H1 (cell line): ENCODE measurements at regions not wholly inside any gene's neighbourhood (a gene's known extent, or its start where the extent isn't known, plus 50 kb on each side); places are given as distances from the start of the nearest gene placed in this dataset.

ENCODE experiments used
- CTCF ChIA-PET: fragments of 300-600 bp; sonication (Branson Sonifier 250); formaldehyde crosslinking; loops from one replicate; lab custom pipeline; 2021; ENCODE audit not compliant: partially characterized antibody; lab: Charles Lee
- POLR2A ChIA-PET: fragments of 300-600 bp; sonication (Branson Sonifier 250); formaldehyde crosslinking; loops from one replicate; lab custom pipeline; 2021; ENCODE audit warnings: inconsistent platforms; ENCODE audit not compliant: partially characterized antibody; lab: Charles Lee
- DNase-seq, 2 experiments: peaks; one replicate each; pipeline versions ENCODE4 v3.0.0 to v3.0.0-alpha.2; 2010 to 2022; ENCODE audit warnings: low spot score in 2 of 2, low read depth in 1 of 2, mixed read lengths in 1 of 2
- FAIRE-seq: peaks from 2 replicates; lab custom pipeline; 2011; peaks lifted over from hg19 to GRCh38; lab: Jason Lieb, UNC
- H2AFZ ChIP-seq: 2 replicates; pipeline ENCODE4 v1.8.1; 2012; ENCODE audit warnings: low read length, inconsistent platforms
- H2AK5ac ChIP-seq: 2 replicates; pipeline ENCODE4 v1.6.1; 2013; ENCODE audit warnings: low read depth, low read length
- H2BK120ac ChIP-seq: replicated peaks from 2 replicates; pipeline ENCODE3; 2013; ENCODE audit warnings: low read depth, low read length, inconsistent platforms
- H2BK12ac ChIP-seq: 2 replicates; pipeline ENCODE4 v1.6.1; 2013; ENCODE audit warnings: low read depth, low read length
- H2BK15ac ChIP-seq: 2 replicates; pipeline ENCODE4 v1.6.1; 2013; ENCODE audit warnings: low read length
- H2BK20ac ChIP-seq: 2 replicates; pipeline ENCODE4 v1.6.1; 2013; ENCODE audit warnings: low read length
- H2BK5ac ChIP-seq: 2 replicates; pipeline ENCODE4 v1.6.1; 2013; ENCODE audit warnings: low read depth, low read length
- H3K14ac ChIP-seq: 2 replicates; pipeline ENCODE4 v1.6.1; 2013; ENCODE audit warnings: inconsistent platforms; ENCODE audit not compliant: insufficient read length
- H3K18ac ChIP-seq: 2 replicates; pipeline ENCODE4 v1.6.1; 2013; ENCODE audit warnings: low read length; ENCODE audit errors: extremely low read depth
- H3K23ac ChIP-seq: 2 replicates; pipeline ENCODE4 v1.6.1; 2013; ENCODE audit warnings: inconsistent platforms; ENCODE audit not compliant: insufficient read length
- H3K23me2 ChIP-seq: 2 replicates; pipeline ENCODE4 v1.6.1; 2013; ENCODE audit warnings: low read depth, low read length
- H3K27ac ChIP-seq: 2 replicates; pipeline ENCODE4 v1.6.1; 2011; ENCODE audit warnings: low read depth, low read length, inconsistent platforms
- H3K27me3 ChIP-seq, 4 experiments: replicated peaks in 1 of 4; 1 replicate in 1 of 4; 2 replicates in 3 of 4; pipeline versions ENCODE4 v1.6.1 to v1.8.1; 2011 to 2013; ENCODE audit warnings: low read length in 3 of 4, mild to moderate bottlenecking in 3 of 4, inconsistent platforms in 2 of 4, mixed read lengths in 2 of 4, moderate library complexity in 1 of 4; ENCODE audit not compliant: control insufficient read depth in 3 of 4, insufficient read depth in 3 of 4; ENCODE audit errors: extremely low read depth in 1 of 4
- H3K36me3 ChIP-seq, 4 experiments: 2 replicates each; pipeline versions ENCODE4 v1.6.1 to v1.8.1; 2011 to 2013; ENCODE audit warnings: mild to moderate bottlenecking in 4 of 4, low read length in 3 of 4, moderate library complexity in 2 of 4, control low read depth in 1 of 4, inconsistent platforms in 1 of 4; ENCODE audit not compliant: insufficient read depth in 4 of 4, control insufficient read depth in 2 of 4
- H3K4ac ChIP-seq: replicated peaks from 2 replicates; pipeline ENCODE3; 2013; ENCODE audit warnings: low read length, low read depth, mixed read lengths, inconsistent platforms; ENCODE audit not compliant: insufficient read length
- H3K4me1 ChIP-seq, 4 experiments: replicated peaks in 1 of 4; 1 replicate in 1 of 4; 2 replicates in 3 of 4; pipeline versions ENCODE4 v1.6.1 to v1.8.1; 2011 to 2013; ENCODE audit warnings: low read length in 3 of 4, inconsistent platforms in 2 of 4, mixed read lengths in 1 of 4; ENCODE audit not compliant: insufficient read depth in 4 of 4, control insufficient read depth in 3 of 4
- H3K4me2 ChIP-seq, 2 experiments: 2 replicates each; pipeline versions ENCODE4 v1.6.1 to v1.8.1; 2011 to 2013; ENCODE audit warnings: low read depth in 2 of 2, low read length in 2 of 2, control low read depth in 1 of 2, inconsistent platforms in 1 of 2, mild to moderate bottlenecking in 1 of 2; ENCODE audit not compliant: insufficient read depth in 1 of 2
- H3K4me3 ChIP-seq, 4 experiments: fragments of 200-600, 300-600 bp in 1 of 4; sonication (generic), shearing (Covaris generic), sonication (Bioruptor Twin) in 1 of 4; 2 replicates each; pipeline versions ENCODE4 v1.5.1 to v1.8.1; 2011 to 2016; ENCODE audit warnings: low read length in 4 of 4, low read depth in 3 of 4, control low read depth in 2 of 4, inconsistent platforms in 2 of 4, mild to moderate bottlenecking in 2 of 4, mixed read lengths in 1 of 4, moderate library complexity in 1 of 4; ENCODE audit not compliant: insufficient read depth in 2 of 4; ENCODE audit errors: extremely low read depth in 1 of 4
- H3K56ac ChIP-seq: replicated peaks from 2 replicates; pipeline ENCODE3; 2013; ENCODE audit warnings: low read depth, mild to moderate bottlenecking, mixed read lengths, low read length, inconsistent platforms; ENCODE audit not compliant: insufficient read length
- H3K79me1 ChIP-seq: 2 replicates; pipeline ENCODE4 v1.6.1; 2013; ENCODE audit warnings: low read depth, low read length, control low read depth
- H3K79me2 ChIP-seq, 2 experiments: 2 replicates each; pipeline versions ENCODE4 v1.6.1 to v1.8.1; 2012 to 2013; ENCODE audit warnings: low read length in 2 of 2, mild to moderate bottlenecking in 2 of 2, inconsistent platforms in 1 of 2; ENCODE audit not compliant: insufficient read depth in 2 of 2, control insufficient read depth in 1 of 2
- H3K9ac ChIP-seq, 4 experiments: replicated peaks in 1 of 4; 1 replicate in 1 of 4; 2 replicates in 3 of 4; pipeline versions ENCODE4 v1.6.1 to v1.8.1; 2011 to 2013; ENCODE audit warnings: low read depth in 3 of 4, low read length in 3 of 4, control low read depth in 2 of 4, mild to moderate bottlenecking in 2 of 4, moderate library complexity in 2 of 4, inconsistent platforms in 1 of 4; ENCODE audit errors: extremely low read depth in 1 of 4
- H3K9me3 ChIP-seq, 2 experiments: 2 replicates each; pipeline versions ENCODE4 v1.6.1 to v1.8.1; 2012 to 2013; ENCODE audit warnings: mild to moderate bottlenecking in 2 of 2, moderate library complexity in 2 of 2, control low read depth in 1 of 2, inconsistent platforms in 1 of 2, low read depth in 1 of 2, low read length in 1 of 2, mixed read lengths in 1 of 2; ENCODE audit not compliant: insufficient read depth in 2 of 2
- H4K20me1 ChIP-seq, 2 experiments: replicated peaks in 1 of 2; 2 replicates each; pipeline versions ENCODE3 to v1.8.1; 2011 to 2013; ENCODE audit warnings: inconsistent platforms in 2 of 2, low read length in 2 of 2, mild to moderate bottlenecking in 1 of 2; ENCODE audit not compliant: insufficient read depth in 2 of 2, control insufficient read depth in 1 of 2
- H4K5ac ChIP-seq: 2 replicates; pipeline ENCODE4 v1.6.1; 2013; ENCODE audit warnings: low read length, low read depth, mixed read lengths, inconsistent platforms; ENCODE audit not compliant: insufficient read length
- H4K8ac ChIP-seq: 2 replicates; pipeline ENCODE4 v1.8.0; 2013; ENCODE audit warnings: mild to moderate bottlenecking, moderate library complexity, low read length, inconsistent platforms; ENCODE audit not compliant: insufficient read depth; ENCODE audit errors: extremely low read depth
- H4K91ac ChIP-seq: replicated peaks from 2 replicates; pipeline ENCODE3; 2013; ENCODE audit warnings: low read length, mixed read lengths, inconsistent platforms; ENCODE audit not compliant: insufficient read length
- BCL11A ChIP-seq, 2 experiments: IDR thresholded peaks; one replicate each; pipeline ENCODE4 v1.6.1; 2011; ENCODE audit warnings: low read depth in 2 of 2, low read length in 2 of 2, mild to moderate bottlenecking in 2 of 2
- CEBPB ChIP-seq: IDR thresholded peaks from 2 replicates; pipeline ENCODE4 v1.6.1; 2012; ENCODE audit warnings: low read depth, low read length
- E2F6 ChIP-seq: IDR thresholded peaks from 2 replicates; pipeline ENCODE4 v1.6.1; 2012; ENCODE audit warnings: inconsistent platforms
- GTF2F1 ChIP-seq: IDR thresholded peaks from 2 replicates; pipeline ENCODE4 v1.6.1; 2012; ENCODE audit warnings: low read depth, low read length, improper control_type of control experiment, borderline replicate concordance
- JUN ChIP-seq: IDR thresholded peaks from 2 replicates; pipeline ENCODE4 v1.6.1; 2011; ENCODE audit warnings: low read depth, mild to moderate bottlenecking, improper control_type of control experiment, low read length
- JUND ChIP-seq: IDR thresholded peaks from 2 replicates; pipeline ENCODE4 v1.6.1; 2011; ENCODE audit warnings: mild to moderate bottlenecking, improper control_type of control experiment, low read length
- MAFK ChIP-seq: IDR thresholded peaks from 2 replicates; pipeline ENCODE4 v1.6.1; 2012; ENCODE audit warnings: low read depth, mild to moderate bottlenecking, improper control_type of control experiment, low read length
- SIRT6 ChIP-seq: IDR thresholded peaks from one replicate; pipeline ENCODE4 v1.7.1; 2012; ENCODE audit warnings: low read length, inconsistent platforms
- SP4 ChIP-seq: IDR thresholded peaks from 2 replicates; pipeline ENCODE4 v1.6.1; 2012; ENCODE audit warnings: low read length, inconsistent platforms
- SUZ12 ChIP-seq: fragments of 200-600 bp; sonication (generic); IDR thresholded peaks from 2 replicates; pipeline ENCODE4 v1.6.1; 2012; ENCODE audit warnings: mild to moderate bottlenecking, inconsistent platforms, low read length, moderate library complexity, mixed read lengths
- TAF7 ChIP-seq: optimal IDR thresholded peaks from 2 replicates; pipeline ENCODE3; 2011; ENCODE audit warnings: low read depth, mild to moderate bottlenecking, inconsistent platforms, low read length, moderate library complexity, borderline replicate concordance
- TBP ChIP-seq: IDR thresholded peaks from 2 replicates; pipeline ENCODE4 v1.6.1; 2011; ENCODE audit warnings: low read depth, low read length, improper control_type of control experiment
- WGBS, 2 experiments: shearing (Covaris generic) in 1 of 2; methylation state at CpG; one replicate each; pipeline versions ENCODE4 v1.1.6 to v1.1.7; 2013 to 2015; ENCODE audit warnings: low lambda C conversion rate in 2 of 2, mixed read lengths in 2 of 2, inconsistent platforms in 1 of 2, low coverage in 1 of 2, missing lambda C conversion rate in 1 of 2; ENCODE audit not compliant: insufficient replicate concordance in 2 of 2, insufficient coverage in 1 of 2, insufficient read length in 1 of 2; ENCODE audit errors: extremely low coverage in 1 of 2, missing lambda C conversion rate in 1 of 2; 5-methylcytosine and 5-hydroxymethylcytosine counted together

- Histone ChIP-seq H3K79me1 (no peaks in the 10 kb centered on the region), H2AK5ac (no peak overlapping the region), H3K79me2 (no peaks in the 10 kb centered on the region), H3K4me3 (no peak overlapping the region), H3K18ac (no peak overlapping the region), H3K4me2 (no peak overlapping the region), H3K4ac (no peak overlapping the region), H4K8ac (no peak overlapping the region), H3K23me2 (no peaks in the 10 kb centered on the region), H3K9me3 (no peaks in the 10 kb centered on the region), H2BK15ac (no peak overlapping the region), H2BK20ac (no peak overlapping the region), H2BK120ac (no peak overlapping the region), H4K91ac (no peak overlapping the region), H3K23ac (no peak overlapping the region), H3K27ac (no peak overlapping the region), H3K36me3 (no peaks in the 10 kb centered on the region), H3K4me1 (no peaks in the 10 kb centered on the region), H2AFZ (no peak overlapping the region), H4K20me1 (no peaks in the 10 kb centered on the region), H4K5ac (no peak overlapping the region), H3K14ac (no peak overlapping the region), H2BK5ac (no peak overlapping the region), H2BK12ac (no peak overlapping the region)
- no peak for DNase-seq
- 98% methylated on average over 2 of the region's 2 CpGs; no CpG with 5 or more reads in 1 of the 2 experiments for WGBS, 2 experiments
- CTCF ChIA-PET: interaction anchor here (1.1 to 2.0 kb wide), 3 partner anchors 10 to 25 kb away, joined by 3 to 8 read pairs (median 3); no protein-coding TSS in a partner anchor
- POLR2A ChIA-PET: no interaction called here
- TF ChIP-seq JUND (no peak), MAFK (no peak), E2F6 (no peak), TAF7 (no peak), GTF2F1 (no peak), TBP (no peak), SP4 (no peak), BCL11A (IDR thresholded peaks at IDR 0.05; ENCODE audit: low read depth in 2 of 2, low read length in 2 of 2) (no peak), JUN (no peak), SIRT6 (no peak), CEBPB (no peak), SUZ12 (no peak)
- TF ChIP-seq, all 59 proteins: peak for 0
- no peak overlapping the region for H3K56ac ChIP-seq
- no peak for FAIRE-seq
- no peak overlapping the region for H3K9ac ChIP-seq
- no peaks in the 10 kb centered on the region for H3K27me3 ChIP-seq
Observed at GRCh38 chr1:116193768-116194167, 82.6 kb downstream of the MAB21L3 start.
